PC-9 (cell line): ENCODE measurements at regions not wholly inside any gene's neighbourhood (a gene's known extent, or its start where the extent isn't known, plus 50 kb on each side); places are given as distances from the start of the nearest gene placed in this dataset.
"Not testable (repeated sequence)": the region's sequence is repeated elsewhere in the genome, so short reads cannot be mapped to it uniquely, and the experiment has no call there.

Experiments
- BruUV-seq: library from RNA; stranded (reverse); fragments of 400-500 nt; replicated peaks from 2 replicates; lab custom pipeline; 2021; lab: Mats Ljungman, UMichigan
- CTCF ChIA-PET: fragments of 300-600 bp; sonication (Branson Sonifier 250); formaldehyde crosslinking; loops from one replicate; lab custom pipeline; 2022; ENCODE audit warnings: antibody characterized with exemption; lab: Charles Lee
- POLR2A ChIA-PET: fragments of 300-600 bp; sonication (Branson Sonifier 250); formaldehyde crosslinking; loops from one replicate; lab custom pipeline; 2022; ENCODE audit warnings: antibody characterized with exemption; ENCODE audit not compliant: unreplicated experiment; lab: Charles Lee
- DNase-seq, 2 experiments: peaks; one replicate each; pipeline versions ENCODE4 v3.0.0 to v3.0.0-alpha.2; 2015 to 2022; ENCODE audit warnings: mixed read lengths in 1 of 2
- H2AFZ ChIP-seq: fragments of 200-600 bp; sonication (generic); 2 replicates; pipeline ENCODE4 v1.8.1; 2017; ENCODE audit warnings: antibody characterized with exemption
- H3F3A ChIP-seq: fragments of 200-600 bp; sonication (generic); 2 replicates; pipeline ENCODE4 v1.8.1; 2017; ENCODE audit warnings: antibody characterized with exemption, mild to moderate bottlenecking, low read depth; ENCODE audit not compliant: insufficient read depth
- H3K27ac ChIP-seq: fragments of 200-600 bp; sonication (generic); 2 replicates; pipeline ENCODE4 v1.6.1; 2016; ENCODE audit warnings: mixed run types
- H3K27me3 ChIP-seq: fragments of 200-600 bp; sonication (generic); 2 replicates; pipeline ENCODE4 v1.6.1; 2016; ENCODE audit warnings: low read depth, mixed run types; ENCODE audit not compliant: insufficient read depth
- H3K36me3 ChIP-seq: fragments of 200-600 bp; sonication (generic); 2 replicates; pipeline ENCODE4 v1.6.1; 2016; ENCODE audit warnings: low read depth, mixed run types
- H3K4me1 ChIP-seq: fragments of 200-600 bp; sonication (generic); replicated peaks from 2 replicates; pipeline ENCODE4 v1.6.1; 2016; ENCODE audit warnings: mixed run types; ENCODE audit not compliant: insufficient read depth
- H3K4me2 ChIP-seq: fragments of 200-600 bp; sonication (generic); 2 replicates; pipeline ENCODE4 v1.6.1; 2017; ENCODE audit warnings: mixed run types
- H3K4me3 ChIP-seq: fragments of 200-600 bp; sonication (generic); 2 replicates; pipeline ENCODE4 v1.6.1; 2016; ENCODE audit warnings: mixed run types
- H3K79me2 ChIP-seq: fragments of 200-600 bp; sonication (generic); 2 replicates; pipeline ENCODE4 v1.6.1; 2017; ENCODE audit warnings: low read depth, mixed run types
- H3K9me2 ChIP-seq: fragments of 200-600 bp; sonication (generic); 2 replicates; pipeline ENCODE4 v1.8.1; 2017; ENCODE audit warnings: mild to moderate bottlenecking; ENCODE audit not compliant: insufficient read depth
- H3K9me3 ChIP-seq: fragments of 200-600 bp; sonication (generic); 2 replicates; pipeline ENCODE4 v1.8.1; 2016; ENCODE audit warnings: low read depth; ENCODE audit not compliant: insufficient read depth
- H4K20me1 ChIP-seq: fragments of 200-600 bp; sonication (generic); 2 replicates; pipeline ENCODE4 v1.8.1; 2017; ENCODE audit not compliant: insufficient read depth
- CTCF ChIP-seq: fragments of 200-600 bp; sonication (generic); conservative IDR thresholded peaks from 2 replicates; pipeline ENCODE4 v1.6.1; 2017; ENCODE audit warnings: mixed run types, antibody characterized with exemption, mild to moderate bottlenecking, moderate library complexity
- EZH2 ChIP-seq: fragments of 200-600 bp; sonication (generic); IDR thresholded peaks from 2 replicates; pipeline ENCODE4 v1.8.0; 2017; ENCODE audit warnings: antibody characterized with exemption, low read depth
- intact Hi-C: fragments of 100-400 bp; cut with micrococcal nuclease; formaldehyde crosslinking; loops from one replicate; pipeline ENCODE4 v1.10.0; 2022; ENCODE audit not compliant: unreplicated experiment

- Histone ChIP-seq H3F3A (no peaks in the 10 kb centered on the region), H3K4me3 (no peak overlapping the region), H2AFZ (no peak overlapping the region), H3K9me2 (no peaks in the 10 kb centered on the region), H3K4me2 (no peak overlapping the region), H3K27me3 (no peaks in the 10 kb centered on the region), H3K79me2 (no peaks in the 10 kb centered on the region), H3K27ac (no peak overlapping the region), H4K20me1 (no peaks in the 10 kb centered on the region), H3K9me3 (no peaks in the 10 kb centered on the region), H3K4me1 (peaks cover 3% of the 10 kb centered on the region), H3K36me3 (no peaks in the 10 kb centered on the region)
- ChIA-PET CTCF (no interaction called here), POLR2A (no interaction called here)
- DNase-seq: no peak
- TF ChIP-seq CTCF: no peak
- TF ChIP-seq EZH2: no peak
- no TSS peak for BruUV-seq
- intact Hi-C loops: loop anchor here (10.0 kb wide), 1 partner anchor 996 kb away; the partner anchor contains the start of gene BUB1
Measured at GRCh38 chr2:111670776-111671175, 213.2 kb downstream of the ANAPC1 start.

- Histone ChIP-seq H3K9me2 (no peaks in the 10 kb centered on the region), H3K79me2 (no peaks in the 10 kb centered on the region), H3K4me3 (no peak overlapping the region), H3K4me1 (peaks cover 3% of the 10 kb centered on the region), H3K36me3 (no peaks in the 10 kb centered on the region), H3K4me2 (no peak overlapping the region), H4K20me1 (no peaks in the 10 kb centered on the region), H3K9me3 (no peaks in the 10 kb centered on the region), H3K27me3 (no peaks in the 10 kb centered on the region), H2AFZ (no peak overlapping the region), H3K27ac (no peak overlapping the region), H3F3A (no peaks in the 10 kb centered on the region)
- no peak for DNase-seq
- intact Hi-C loops: loop anchor here (10.0 kb wide), 1 partner anchor 997 kb away; the partner anchor contains the start of gene BUB1
- ChIA-PET CTCF (no interaction called here), POLR2A (no interaction called here)
- TF ChIP-seq EZH2 (no peak), CTCF (no peak)
- BruUV-seq: no TSS peak
Measured at GRCh38 chr2:111671426-111672150, 212.4 kb downstream of the ANAPC1 start.

GRCh38 chr2:111672641-111673040 is 211.4 kb downstream of the ANAPC1 start:
- intact Hi-C loops: loop anchor here (10.0 kb wide), 1 partner anchor 998 kb away; the partner anchor contains the start of gene BUB1
- H3K4me2 ChIP-seq, H3K4me3 ChIP-seq, DNase-seq, H4K20me1 ChIP-seq, H3K79me2 ChIP-seq, H3K27ac ChIP-seq, H3K27me3 ChIP-seq, CTCF ChIA-PET, H3K9me3 ChIP-seq, BruUV-seq, POLR2A ChIA-PET, H3K9me2 ChIP-seq, H3F3A ChIP-seq, H3K36me3 ChIP-seq, H3K4me1 ChIP-seq, H2AFZ ChIP-seq: not testable (repeated sequence)
